D721Med (cell line): ENCODE measurements at regions not wholly inside any gene's neighbourhood (a gene's known extent, or its start where the extent isn't known, plus 50 kb on each side); places are given as distances from the start of the nearest gene placed in this dataset.
"Not testable (repeated sequence)": the region's sequence is repeated elsewhere in the genome, so short reads cannot be mapped to it uniquely, and the experiment has no call there.

Source experiments
- DNase-seq: peaks from one replicate; pipeline ENCODE4 v3.0.0; 2011; ENCODE audit warnings: low spot score; ENCODE audit not compliant: insufficient read length
- FAIRE-seq: peaks from 2 replicates; lab custom pipeline; 2011; peaks lifted over from hg19 to GRCh38; lab: Jason Lieb, UNC
- CTCF ChIP-seq: IDR thresholded peaks from 2 replicates; pipeline ENCODE4 v1.5.1; 2012; ENCODE audit warnings: mild to moderate bottlenecking, control low read depth; ENCODE audit not compliant: insufficient read depth; ENCODE audit errors: missing control alignments

- DNase-seq (no peak), FAIRE-seq (no peak)
- TF ChIP-seq CTCF, result no peak
Observed at GRCh38 chr4:66741081-66741480, 804.2 kb downstream of the CENPC start.

- no peak for TF ChIP-seq CTCF
- no peak for FAIRE-seq
- no peak for DNase-seq
Observed at GRCh38 chr4:66736606-66737005, 808.7 kb downstream of the CENPC start.

- DNase-seq (no peak), FAIRE-seq (no peak)
- no peak for TF ChIP-seq CTCF
Observed at GRCh38 chr4:66728280-66728679, 817.0 kb downstream of the CENPC start.

GRCh38 chr4:66712301-66712921 lies 832.9 kb downstream of the CENPC start:
- not testable (repeated sequence) for DNase-seq, FAIRE-seq

GRCh38 chr4:66704243-66704642 lies 841.1 kb downstream of the CENPC start:
- no peak for TF ChIP-seq CTCF
- DNase-seq (no peak), FAIRE-seq (no peak)

GRCh38 chr4:66694739-66695138 lies 850.6 kb downstream of the CENPC start:
- no peak for TF ChIP-seq CTCF
- FAIRE-seq, result no peak

GRCh38 chr4:66693694-66694093 lies 851.6 kb downstream of the CENPC start:
- no peak for TF ChIP-seq CTCF
- DNase-seq (no peak), FAIRE-seq (no peak)

More at GRCh38 chr4:66694739-66695138, 850.6 kb downstream of the CENPC start:
- no peak for DNase-seq
